GM21619 (cell line): ENCODE measurements at regions not wholly inside any gene's neighbourhood (a gene's known extent, or its start where the extent isn't known, plus 50 kb on each side); places are given as distances from the start of the nearest gene placed in this dataset.

ENCODE experiments used
- ATAC-seq: cut with Tn5 transposase; IDR thresholded peaks from one replicate; pipeline ENCODE4 v1.9.1; 2021; ENCODE audit not compliant: unreplicated experiment

DNA sequence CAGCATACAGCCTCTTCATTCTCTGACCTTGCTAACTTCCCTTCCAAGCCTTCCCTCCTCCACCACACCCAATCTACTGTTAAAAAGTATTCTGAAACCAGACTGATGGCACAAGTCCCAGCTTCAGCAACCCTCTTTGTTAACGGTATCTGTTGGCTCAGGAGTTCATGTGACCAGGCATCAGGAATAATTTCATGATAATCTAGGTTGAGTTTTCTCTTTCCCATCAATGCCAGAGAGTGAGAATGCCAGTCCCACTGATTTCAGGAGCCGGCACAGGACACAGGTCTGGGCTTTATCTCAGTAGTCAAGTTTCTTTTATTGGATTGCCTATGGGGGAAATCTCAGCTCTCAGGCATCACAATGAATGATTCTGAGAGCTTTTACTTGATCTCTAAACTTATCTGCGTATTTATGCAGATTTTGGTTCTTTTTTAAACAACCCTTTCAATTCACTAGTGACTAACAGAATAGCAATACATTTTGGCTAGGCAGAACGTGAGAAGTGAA, 231.0 kb upstream of the LYZL1 start:
- ATAC-seq = no peak

DNA sequence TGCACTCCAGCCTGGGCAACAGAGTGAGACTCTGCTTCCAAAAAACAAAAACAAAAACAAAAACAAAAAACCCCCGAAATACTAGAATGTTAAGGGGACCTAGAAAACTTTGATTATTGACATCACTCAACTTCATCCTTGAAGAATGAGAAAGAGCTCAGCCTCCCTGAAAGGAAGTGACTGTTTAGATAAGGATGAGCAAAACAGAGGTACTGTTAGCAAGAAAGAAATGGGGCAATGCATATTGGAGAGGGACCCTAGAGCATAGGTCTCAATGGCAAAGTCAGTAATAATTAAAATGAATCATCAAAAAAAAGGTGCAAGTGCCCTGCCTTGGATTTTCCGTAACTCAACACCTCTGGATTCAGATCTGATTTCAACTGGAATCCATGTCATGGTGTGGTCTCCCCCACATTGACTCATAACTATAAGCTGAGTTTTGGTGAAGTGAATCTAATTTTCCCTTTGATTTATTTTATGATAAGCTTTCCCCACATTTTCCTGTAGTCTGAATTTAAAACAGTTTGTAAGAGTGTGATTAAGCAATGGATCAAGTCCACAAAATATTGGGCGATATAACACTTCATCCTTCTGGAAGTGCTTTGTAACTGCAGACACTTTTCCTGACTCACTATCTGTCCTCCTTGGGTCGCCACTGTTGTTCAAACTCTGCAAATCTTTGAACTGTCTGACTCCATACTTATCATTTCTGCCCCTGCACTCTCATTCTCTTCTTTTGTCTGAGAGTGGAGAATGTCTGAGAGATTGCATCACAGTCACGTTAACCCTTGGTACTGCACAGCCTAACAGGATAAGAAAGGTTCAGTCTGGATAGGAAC, 224.8 kb upstream of the LYZL1 start:
- no peak for ATAC-seq

- no peak for ATAC-seq
Measured at GRCh38 chr10:29064680-29065079, 224.2 kb upstream of the LYZL1 start.

- ATAC-seq = no peak
Measured at GRCh38 chr10:29067161-29067560, 221.7 kb upstream of the LYZL1 start.

DNA sequence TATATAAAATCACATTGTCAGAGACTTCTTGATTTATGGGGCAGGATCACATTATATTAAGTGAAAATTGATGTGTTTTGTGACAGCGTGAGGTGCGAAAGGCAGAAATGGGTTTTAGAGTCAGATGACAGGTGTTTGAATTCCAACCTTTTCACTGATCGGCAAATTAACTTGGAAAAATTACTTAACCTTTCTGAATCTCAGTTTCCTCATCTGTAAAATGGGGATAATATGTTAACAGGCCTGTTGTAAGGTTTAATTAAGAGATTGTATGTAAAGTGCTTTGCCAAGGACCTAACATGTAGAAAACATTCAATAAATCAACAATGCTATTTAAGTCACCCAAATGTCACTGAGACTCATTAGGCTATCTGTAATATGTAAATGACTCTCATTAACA, 221.2 kb upstream of the LYZL1 start:
- ATAC-seq = no peak

- no peak for ATAC-seq
Measured at GRCh38 chr10:29068302-29068701, 220.6 kb upstream of the LYZL1 start.

GRCh38 chr10:29068966-29069365, 219.9 kb upstream of the LYZL1 start:
- no peak for ATAC-seq

DNA sequence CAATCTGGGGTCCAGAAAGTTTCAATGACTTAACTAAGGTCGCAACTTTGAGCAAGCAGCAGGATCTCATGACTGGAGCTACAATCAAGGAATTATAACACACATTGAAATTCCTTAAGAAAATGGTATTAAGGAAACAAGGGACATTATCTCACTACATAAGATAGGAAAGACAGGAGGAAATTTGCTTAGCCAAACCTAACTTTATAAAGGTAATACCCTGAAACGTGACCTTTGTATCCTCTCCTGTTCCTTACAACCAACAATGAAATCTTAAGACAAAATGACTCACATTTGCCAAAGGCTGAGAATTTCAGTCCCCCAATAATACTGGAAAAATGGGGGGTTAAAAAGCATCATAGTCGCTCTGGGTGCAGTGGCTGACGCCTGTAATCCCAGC, 218.9 kb upstream of the LYZL1 start:
- no peak for ATAC-seq

- no peak for ATAC-seq
Measured at GRCh38 chr10:29078919-29079318, 210.0 kb upstream of the LYZL1 start.

- ATAC-seq = no peak
Measured at GRCh38 chr10:29081231-29081630, 207.6 kb upstream of the LYZL1 start.

DNA sequence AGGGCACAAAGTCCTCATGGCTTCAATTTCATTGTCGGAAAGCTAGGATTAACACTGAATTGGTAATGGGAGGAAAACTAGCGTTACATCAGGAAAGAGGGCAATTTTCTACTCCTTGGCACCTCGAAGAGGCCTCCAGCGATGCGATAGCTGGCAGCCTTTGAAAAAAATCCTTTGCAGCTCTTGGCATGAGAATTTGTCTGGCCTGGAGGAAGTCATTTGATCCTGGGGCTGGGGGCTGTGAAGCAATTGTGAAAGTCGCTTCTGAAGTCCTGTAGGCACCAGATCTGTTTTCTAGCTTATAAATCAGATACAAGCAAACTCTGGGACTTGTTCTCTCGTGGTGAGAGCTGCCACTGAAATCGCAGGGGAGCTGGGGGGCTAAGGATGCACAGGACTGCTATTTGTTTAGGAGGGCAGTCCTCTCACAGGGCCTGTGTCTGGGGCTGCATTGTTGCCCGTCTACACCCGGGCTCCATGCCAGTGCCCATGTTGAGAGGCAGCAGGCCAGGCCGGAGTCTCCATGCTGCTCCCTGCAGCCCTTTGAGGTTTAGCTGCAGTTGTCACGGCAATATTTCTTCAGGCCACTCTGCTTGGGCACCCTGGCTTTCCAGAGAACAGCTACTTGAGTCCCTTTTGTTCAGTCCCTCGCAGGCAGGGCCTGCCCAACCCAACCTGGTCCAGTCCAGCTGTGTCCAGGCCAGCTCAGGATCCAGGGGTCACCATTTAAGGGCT, 206.8 kb upstream of the LYZL1 start:
- no peak for ATAC-seq

DNA sequence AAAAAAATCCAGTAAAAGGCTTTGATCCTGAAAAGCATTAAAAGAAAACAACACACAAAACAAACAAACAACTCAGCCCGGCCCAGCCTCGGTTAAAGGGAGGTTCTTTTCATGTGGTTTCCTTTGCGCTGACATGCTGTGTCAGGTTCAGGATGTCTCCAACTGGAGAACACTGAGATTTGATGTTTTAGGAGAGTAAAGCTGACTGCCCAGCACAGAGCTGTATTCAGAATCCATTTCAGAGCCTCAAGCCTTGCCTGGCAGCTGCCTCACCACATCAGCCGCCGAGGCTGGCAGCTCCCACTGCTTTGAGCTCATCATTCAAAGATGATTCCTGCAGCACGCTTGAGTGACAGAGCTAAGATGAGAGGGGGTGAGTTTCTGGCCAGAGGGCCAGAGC, 205.8 kb upstream of the LYZL1 start:
- no peak for ATAC-seq

DNA sequence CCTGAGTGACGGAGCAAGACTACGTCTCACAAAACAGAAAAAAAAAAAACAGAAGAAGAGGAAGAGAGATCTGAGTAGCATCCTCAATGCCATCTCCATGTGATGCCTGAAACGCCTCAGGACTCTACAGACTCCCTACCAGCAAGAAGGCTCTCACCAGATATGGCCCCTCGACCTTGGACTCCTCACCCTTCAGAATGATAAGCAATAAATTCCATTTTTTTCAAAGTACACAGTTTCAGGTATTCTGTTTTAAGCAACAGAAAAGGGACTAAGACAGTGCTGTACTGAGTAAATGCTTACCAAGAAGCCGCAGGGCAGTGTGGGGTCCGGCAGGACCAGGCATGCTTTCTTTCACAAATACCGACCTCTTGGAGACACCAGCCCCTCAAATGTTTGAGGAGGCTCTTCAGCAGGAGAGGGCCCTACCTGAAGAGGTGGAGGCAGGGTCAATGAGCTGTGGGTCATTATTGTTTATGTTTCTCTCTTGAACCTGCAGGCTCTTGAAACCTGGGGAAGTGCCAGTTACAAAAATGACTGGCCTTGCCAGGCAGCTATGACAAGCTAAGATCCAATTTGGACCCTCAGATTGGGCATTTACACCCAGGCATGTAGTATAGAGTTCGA, 204.1 kb upstream of the LYZL1 start:
- ATAC-seq = no peak

DNA sequence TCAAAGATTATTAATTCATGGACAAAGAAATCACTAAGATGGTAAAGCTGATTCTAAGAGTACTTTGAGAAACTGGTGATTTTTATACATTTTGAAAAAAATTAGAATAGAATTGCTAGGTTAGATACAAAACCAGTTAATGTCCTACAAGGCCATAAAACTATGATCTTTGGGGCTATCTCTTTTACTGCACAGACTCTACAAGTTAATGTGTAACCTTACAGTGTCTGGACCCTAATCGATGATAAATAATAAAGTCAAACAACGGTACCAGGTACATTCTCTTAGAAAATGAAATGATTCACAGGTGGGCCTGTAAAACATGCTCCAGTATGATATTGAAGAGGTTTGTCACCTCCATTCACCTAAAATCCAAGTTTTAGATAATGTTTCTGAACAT, 199.8 kb upstream of the LYZL1 start:
- no peak for ATAC-seq

DNA sequence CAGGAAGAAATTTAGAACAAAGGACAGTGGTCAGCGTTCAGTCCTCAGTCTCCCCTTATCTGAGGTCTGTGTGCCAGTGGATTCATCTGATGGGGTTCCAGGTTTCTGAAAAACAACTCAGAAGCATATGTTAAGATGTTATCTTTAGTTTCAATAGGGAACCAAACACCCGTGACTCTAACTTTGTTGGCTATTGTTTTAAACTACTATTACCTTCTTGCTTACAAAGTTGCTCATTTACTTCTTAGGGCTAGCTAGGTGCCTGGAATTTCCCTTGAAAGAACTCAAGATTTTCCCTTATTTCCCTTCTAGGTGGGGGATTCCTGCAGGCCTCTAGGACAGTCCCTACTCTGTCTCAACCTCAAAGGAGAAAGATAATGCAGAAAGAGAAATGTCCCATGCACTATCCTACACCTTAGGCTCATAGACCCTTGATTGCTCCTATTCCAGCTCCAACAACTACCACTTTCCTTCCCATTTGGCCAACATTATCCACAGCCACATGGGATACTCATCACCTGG, 192.5 kb upstream of the LYZL1 start:
- ATAC-seq = no peak

DNA sequence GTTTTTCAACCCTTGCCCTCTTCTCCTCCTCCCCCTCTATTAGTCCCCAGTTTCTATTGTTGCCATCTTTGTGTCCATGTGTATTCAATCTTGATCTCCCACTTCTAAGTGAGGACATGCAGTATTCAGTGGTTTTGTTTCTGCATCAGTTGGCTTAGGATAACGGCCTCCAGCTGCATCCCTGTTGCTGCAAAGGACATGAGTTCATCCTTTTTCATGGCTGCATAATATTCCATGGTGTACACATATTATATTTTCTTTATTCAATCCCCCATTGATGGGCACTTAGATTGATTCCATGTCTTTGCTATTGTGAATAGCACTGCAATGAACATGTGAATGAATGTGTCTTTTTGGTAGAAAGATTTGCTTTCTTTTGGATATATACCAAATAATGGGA, 190.4 kb upstream of the LYZL1 start:
- no peak for ATAC-seq

GRCh38 chr10:29099001-29099400, 189.9 kb upstream of the LYZL1 start:
- ATAC-seq = no peak

DNA sequence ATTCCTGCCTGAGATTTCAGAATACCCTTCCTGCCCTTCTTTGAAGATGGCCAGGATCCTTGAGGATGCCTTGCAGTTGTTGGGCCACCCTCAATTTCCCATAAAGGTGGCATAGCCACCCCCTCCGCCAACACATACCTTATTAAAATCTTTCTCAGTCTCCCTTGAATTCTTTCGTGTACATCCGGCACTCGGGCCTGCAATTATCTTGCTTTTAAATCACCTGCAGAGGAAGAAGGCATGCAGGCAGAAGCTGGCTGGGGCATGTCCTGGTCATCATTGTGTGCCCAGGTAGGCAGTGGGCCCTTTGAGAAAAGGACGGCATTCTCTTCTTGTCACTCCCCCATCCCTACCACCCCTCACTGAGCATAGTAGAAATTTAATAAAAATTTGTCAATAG, 189.5 kb upstream of the LYZL1 start:
- ATAC-seq = no peak

DNA sequence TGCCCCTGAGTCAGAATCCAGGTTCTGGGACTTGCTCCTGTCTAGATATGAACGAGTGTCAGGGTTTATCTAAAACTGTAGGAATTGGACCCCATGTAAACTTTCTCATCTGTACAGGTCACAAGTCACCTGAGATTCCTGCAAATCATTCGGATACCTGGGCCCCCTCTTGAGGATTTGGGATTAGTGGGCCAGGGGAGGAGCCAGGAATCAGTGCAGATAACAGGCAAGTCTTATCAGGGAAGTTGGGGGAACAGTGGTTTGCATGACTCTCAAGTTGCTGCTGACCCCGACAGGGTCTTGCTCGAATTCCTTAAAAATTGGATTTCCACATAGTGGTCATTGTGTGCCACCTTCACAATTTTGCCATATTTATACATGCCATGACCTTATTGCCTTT, 188.4 kb upstream of the LYZL1 start:
- ATAC-seq = no peak

- no peak for ATAC-seq
Measured at GRCh38 chr10:29102233-29102632, 186.6 kb upstream of the LYZL1 start.

DNA sequence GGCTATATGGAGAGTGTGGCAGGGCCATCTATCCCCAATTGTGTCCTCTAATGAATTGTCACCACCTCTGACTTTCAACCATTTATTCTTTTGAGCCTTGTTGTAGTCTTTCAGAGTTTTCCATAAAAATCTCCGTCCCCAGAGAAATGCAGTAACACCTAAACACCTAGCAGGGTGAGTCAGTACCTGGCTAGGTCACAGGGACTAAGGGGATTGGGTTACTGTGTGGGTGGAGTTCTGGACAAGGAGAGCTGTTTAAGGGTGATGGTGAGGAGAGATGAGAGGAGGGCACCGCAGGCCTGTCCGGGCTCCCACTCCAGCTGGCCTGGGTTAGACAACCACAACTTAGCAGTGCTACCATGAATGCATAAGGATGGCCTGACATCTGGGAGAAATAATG, 186.2 kb upstream of the LYZL1 start:
- ATAC-seq = no peak
